Fibroblast of pulmonary artery (primary cell): ENCODE measurements at regions not wholly inside any gene's neighbourhood (a gene's known extent, or its start where the extent isn't known, plus 50 kb on each side); places are given as distances from the start of the nearest gene placed in this dataset.

ENCODE experiments used
- DNase-seq: peaks from one replicate; pipeline ENCODE4 v3.0.0-alpha.2; 2010; ENCODE audit warnings: low read depth
- H3K4me3 ChIP-seq: replicated peaks from 2 replicates; pipeline ENCODE4 v1.5.1; 2011; ENCODE audit warnings: low read depth, mild to moderate bottlenecking, control low read depth, low read length, moderate library complexity
- TF ChIP-seq, protein P1 (sequence below): IDR thresholded peaks from 2 replicates; pipeline ENCODE4 v1.5.1; 2011; ENCODE audit warnings: mild to moderate bottlenecking, control low read depth, low read length, inconsistent platforms; ENCODE audit errors: missing control alignments

- TF ChIP-seq, protein P1, sequence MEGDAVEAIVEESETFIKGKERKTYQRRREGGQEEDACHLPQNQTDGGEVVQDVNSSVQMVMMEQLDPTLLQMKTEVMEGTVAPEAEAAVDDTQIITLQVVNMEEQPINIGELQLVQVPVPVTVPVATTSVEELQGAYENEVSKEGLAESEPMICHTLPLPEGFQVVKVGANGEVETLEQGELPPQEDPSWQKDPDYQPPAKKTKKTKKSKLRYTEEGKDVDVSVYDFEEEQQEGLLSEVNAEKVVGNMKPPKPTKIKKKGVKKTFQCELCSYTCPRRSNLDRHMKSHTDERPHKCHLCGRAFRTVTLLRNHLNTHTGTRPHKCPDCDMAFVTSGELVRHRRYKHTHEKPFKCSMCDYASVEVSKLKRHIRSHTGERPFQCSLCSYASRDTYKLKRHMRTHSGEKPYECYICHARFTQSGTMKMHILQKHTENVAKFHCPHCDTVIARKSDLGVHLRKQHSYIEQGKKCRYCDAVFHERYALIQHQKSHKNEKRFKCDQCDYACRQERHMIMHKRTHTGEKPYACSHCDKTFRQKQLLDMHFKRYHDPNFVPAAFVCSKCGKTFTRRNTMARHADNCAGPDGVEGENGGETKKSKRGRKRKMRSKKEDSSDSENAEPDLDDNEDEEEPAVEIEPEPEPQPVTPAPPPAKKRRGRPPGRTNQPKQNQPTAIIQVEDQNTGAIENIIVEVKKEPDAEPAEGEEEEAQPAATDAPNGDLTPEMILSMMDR, result no peak
- no peak overlapping the region for H3K4me3 ChIP-seq
- no peak for DNase-seq
These were observed 310.0 kb downstream of the RBM26 start for GRCh38 chr13:79096099-79096498.

- TF ChIP-seq, protein P1, result no peak
- H3K4me3 ChIP-seq, result no peak overlapping the region
- no peak for DNase-seq
These were observed 315.4 kb downstream of the RBM26 start for GRCh38 chr13:79090552-79091124.

GRCh38 chr13:79084802-79085424 lies 321.1 kb downstream of the RBM26 start:
- no peak overlapping the region for H3K4me3 ChIP-seq
- TF ChIP-seq, protein P1, result no peak
- DNase-seq, result no peak

- no peak for DNase-seq
- TF ChIP-seq, protein P1, result no peak
- H3K4me3 ChIP-seq, result no peak overlapping the region
These were observed 324.1 kb downstream of the RBM26 start for GRCh38 chr13:79081942-79082341.

GRCh38 chr13:79079351-79079839 lies 326.7 kb downstream of the RBM26 start:
- TF ChIP-seq, protein P1, result no peak
- no peak for DNase-seq
- H3K4me3 ChIP-seq, result no peak overlapping the region

DNA sequence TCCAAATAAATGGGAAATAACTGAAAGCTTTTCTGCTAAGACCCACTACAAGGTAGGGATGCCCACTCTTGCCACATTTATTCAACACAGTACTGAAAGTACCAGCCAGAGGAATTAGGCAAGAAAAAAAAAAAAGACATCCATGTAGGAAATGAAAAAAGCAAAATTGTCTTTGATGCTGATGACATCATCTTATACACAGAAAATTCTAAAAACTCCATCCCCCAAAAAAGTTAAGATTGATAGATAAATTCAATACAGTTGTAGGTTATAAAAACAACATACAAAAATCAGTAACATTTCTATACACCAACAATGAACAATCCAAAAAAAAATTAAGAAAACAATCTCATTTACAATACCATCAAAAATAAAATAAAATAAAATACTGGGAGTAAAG lies 330.4 kb downstream of the RBM26 start:
- TF ChIP-seq, protein P1, result no peak
- no peak for DNase-seq
- H3K4me3 ChIP-seq, result no peak overlapping the region

DNA sequence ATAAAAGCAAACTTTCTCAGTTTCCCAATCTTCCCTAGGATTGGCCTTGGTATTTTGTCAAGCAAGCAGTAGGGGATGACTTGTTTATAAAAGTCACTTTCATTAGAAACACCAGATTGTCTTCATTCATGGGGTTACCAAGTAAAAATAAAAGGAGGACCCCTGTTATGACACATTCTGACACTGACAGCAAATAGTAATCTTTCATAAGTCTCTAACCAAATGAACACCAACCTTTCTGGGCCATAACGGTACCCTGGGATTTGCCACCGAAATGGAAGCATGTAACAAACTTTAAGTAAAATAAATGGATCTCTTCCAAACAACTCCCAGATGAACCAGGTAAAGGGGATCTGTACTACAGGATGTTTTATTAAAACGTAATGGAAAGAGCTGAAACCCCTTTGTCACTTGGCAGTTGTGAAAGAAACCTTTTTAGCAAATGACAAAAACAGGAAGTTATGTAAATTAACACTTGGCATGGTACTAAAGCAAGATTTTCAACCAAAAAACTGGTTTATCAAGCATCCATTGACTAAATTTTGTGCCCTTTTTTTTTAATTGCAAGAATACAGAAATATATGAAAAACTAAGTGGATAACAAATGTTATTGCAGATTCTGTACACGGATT lies 335.6 kb downstream of the RBM26 start:
- H3K4me3 ChIP-seq, result no peak overlapping the region
- TF ChIP-seq, protein P1, result no peak
- DNase-seq, result no peak
